Neural cell (in vitro differentiated cells): ENCODE measurements at regions not wholly inside any gene's neighbourhood (a gene's known extent, or its start where the extent isn't known, plus 50 kb on each side); places are given as distances from the start of the nearest gene placed in this dataset.

Experiments
- MXI1 ChIP-seq: fragments of 450-650 bp; conservative IDR thresholded peaks from 2 replicates; pipeline ENCODE4 v1.6.1; 2014; ENCODE audit warnings: antibody characterized with exemption, mild to moderate bottlenecking; ENCODE audit not compliant: poor library complexity, severe bottlenecking
- TF ChIP-seq, protein P1 (sequence below): fragments of 450-650 bp; IDR thresholded peaks from 2 replicates; pipeline ENCODE4 v1.5.1; 2014; ENCODE audit warnings: antibody characterized with exemption, mild to moderate bottlenecking, moderate library complexity; ENCODE audit not compliant: poor library complexity, severe bottlenecking

DNA sequence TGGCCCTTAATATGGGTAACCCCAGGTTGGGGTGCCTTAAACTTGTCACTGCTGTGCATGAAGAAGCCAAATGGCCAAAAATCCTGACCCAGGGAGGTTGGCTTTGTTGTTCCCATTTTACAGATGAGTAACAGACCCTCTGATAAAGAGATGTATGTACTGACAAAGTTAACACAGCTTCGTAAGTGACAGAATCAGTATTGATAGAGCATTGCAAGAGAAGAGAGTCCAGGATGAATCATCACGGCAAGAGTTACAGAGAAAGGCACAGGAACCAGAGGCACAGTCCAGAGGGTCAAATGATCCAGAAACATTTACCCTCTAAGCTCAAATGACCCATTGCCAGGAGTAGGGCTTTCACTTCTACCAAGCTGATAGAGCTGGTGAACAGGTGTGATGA lies 103.8 kb upstream of the SMC2 start:
- TF ChIP-seq, protein P1, sequence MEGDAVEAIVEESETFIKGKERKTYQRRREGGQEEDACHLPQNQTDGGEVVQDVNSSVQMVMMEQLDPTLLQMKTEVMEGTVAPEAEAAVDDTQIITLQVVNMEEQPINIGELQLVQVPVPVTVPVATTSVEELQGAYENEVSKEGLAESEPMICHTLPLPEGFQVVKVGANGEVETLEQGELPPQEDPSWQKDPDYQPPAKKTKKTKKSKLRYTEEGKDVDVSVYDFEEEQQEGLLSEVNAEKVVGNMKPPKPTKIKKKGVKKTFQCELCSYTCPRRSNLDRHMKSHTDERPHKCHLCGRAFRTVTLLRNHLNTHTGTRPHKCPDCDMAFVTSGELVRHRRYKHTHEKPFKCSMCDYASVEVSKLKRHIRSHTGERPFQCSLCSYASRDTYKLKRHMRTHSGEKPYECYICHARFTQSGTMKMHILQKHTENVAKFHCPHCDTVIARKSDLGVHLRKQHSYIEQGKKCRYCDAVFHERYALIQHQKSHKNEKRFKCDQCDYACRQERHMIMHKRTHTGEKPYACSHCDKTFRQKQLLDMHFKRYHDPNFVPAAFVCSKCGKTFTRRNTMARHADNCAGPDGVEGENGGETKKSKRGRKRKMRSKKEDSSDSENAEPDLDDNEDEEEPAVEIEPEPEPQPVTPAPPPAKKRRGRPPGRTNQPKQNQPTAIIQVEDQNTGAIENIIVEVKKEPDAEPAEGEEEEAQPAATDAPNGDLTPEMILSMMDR, result no peak
- TF ChIP-seq MXI1, result no peak
